Ascending aorta (tissue), 2 donors: ENCODE measurements at regions not wholly inside any gene's neighbourhood (a gene's known extent, or its start where the extent isn't known, plus 50 kb on each side); places are given as distances from the start of the nearest gene placed in this dataset.

Source experiments
- DNase-seq, 2 donors: peaks; one replicate each; pipeline ENCODE4 v3.0.0-alpha.2; 2019; ENCODE audit warnings: low spot score in 2 of 2
- H3K27ac ChIP-seq, 2 donors: fragments of 200-600 bp; sonication (generic); one replicate each; pipeline ENCODE4 v1.5.1; 2016 to 2017; ENCODE audit warnings: mild to moderate bottlenecking in 1 of 2
- H3K27me3 ChIP-seq: fragments of 200-600 bp; sonication (generic); one replicate; pipeline ENCODE4 v1.5.1; 2017
- H3K36me3 ChIP-seq, 2 donors: fragments of 200-600 bp; sonication (generic); one replicate each; pipeline ENCODE4 v1.5.1; 2016
- H3K4me1 ChIP-seq, 2 donors: fragments of 200-600 bp; sonication (generic); one replicate each; pipeline ENCODE4 v1.5.1; 2016 to 2017; ENCODE audit warnings: mild to moderate bottlenecking in 1 of 2
- H3K4me3 ChIP-seq, 2 donors: fragments of 200-600 bp; sonication (generic); one replicate each; pipeline ENCODE4 v1.5.1; 2016 to 2017; ENCODE audit warnings: mild to moderate bottlenecking in 1 of 2
- H3K9me3 ChIP-seq, 2 donors: fragments of 200-600 bp; sonication (generic); one replicate each; pipeline ENCODE4 v1.5.1; 2016
- CTCF ChIP-seq, 3 experiments: fragments of 200-600 bp in 2 of 3; fragments of 450-650 bp in 1 of 3; sonication (generic) in 2 of 3; IDR thresholded peaks; one replicate each; pipeline ENCODE4 v1.5.1; 2016 to 2019; ENCODE audit warnings: antibody characterized with exemption in 3 of 3, mild to moderate bottlenecking in 1 of 3, moderate library complexity in 1 of 3
- intact Hi-C: fragments of 100-400 bp; cut with DNase I; formaldehyde crosslinking; loops from one replicate; pipeline ENCODE4 v1.15.1; 2023

- no peak overlapping the region for H3K4me3 ChIP-seq
- TF ChIP-seq CTCF (IDR thresholded peaks at IDR 0.05) = no peak
- H3K27me3 ChIP-seq = no peaks in the 10 kb centered on the region
- no peaks in the 10 kb centered on the region for H3K4me1 ChIP-seq
- no peak overlapping the region for H3K27ac ChIP-seq
- intact Hi-C loops = loop anchor here (2.0 to 5.0 kb wide), 2 partner anchors 412 to 743 kb away; no protein-coding TSS in a partner anchor
- H3K36me3 ChIP-seq = no peaks in the 10 kb centered on the region
- no peak for DNase-seq
- no peaks in the 10 kb centered on the region for H3K9me3 ChIP-seq
These were observed 77.8 kb downstream of the SERPINA3 start for GRCh38 chr14:94689985-94690400.

GRCh38 chr14:94689218-94689984 lies 77.2 kb downstream of the SERPINA3 start:
- Histone ChIP-seq H3K4me1 (no peaks in the 10 kb centered on the region), H3K9me3 (no peaks in the 10 kb centered on the region), H3K27me3 (no peaks in the 10 kb centered on the region), H3K27ac (no peak overlapping the region), H3K4me3 (peak overlapping the region in 1 of 2 donors; percentile 18), H3K36me3 (no peaks in the 10 kb centered on the region)
- no peak for DNase-seq
- intact Hi-C loops = loop anchor here (2.0 to 5.0 kb wide), 2 partner anchors 413 to 743 kb away; no protein-coding TSS in a partner anchor
- TF ChIP-seq CTCF (IDR thresholded peaks at IDR 0.05) = peak; percentile 90 to 99 (median 94)

- Histone ChIP-seq H3K27me3 (no peaks in the 10 kb centered on the region), H3K36me3 (no peaks in the 10 kb centered on the region), H3K4me3 (no peak overlapping the region), H3K27ac (no peak overlapping the region), H3K4me1 (no peaks in the 10 kb centered on the region), H3K9me3 (no peaks in the 10 kb centered on the region)
- no peak for DNase-seq
- intact Hi-C loops = loop anchor here (5.0 kb wide), 1 partner anchor 416 kb away; no protein-coding TSS in a partner anchor
- no peak for TF ChIP-seq CTCF (IDR thresholded peaks at IDR 0.05)
These were observed 74.4 kb downstream of the SERPINA3 start for GRCh38 chr14:94686511-94687160.

GRCh38 chr14:94685681-94686485 lies 73.7 kb downstream of the SERPINA3 start:
- intact Hi-C loops = loop anchor here (5.0 kb wide), 1 partner anchor 416 kb away; no protein-coding TSS in a partner anchor

More at GRCh38 chr14:94685681-94686485, 73.7 kb downstream of the SERPINA3 start:
- DNase-seq = no peak
- H3K36me3 ChIP-seq = no peaks in the 10 kb centered on the region
- H3K4me1 ChIP-seq = no peaks in the 10 kb centered on the region
- H3K4me3 ChIP-seq = no peak overlapping the region
- H3K27ac ChIP-seq = no peak overlapping the region
- no peaks in the 10 kb centered on the region for H3K9me3 ChIP-seq
- TF ChIP-seq CTCF (IDR thresholded peaks at IDR 0.05) = no peak
- no peaks in the 10 kb centered on the region for H3K27me3 ChIP-seq
